DMS153 treated with DMSO at 0.1 percent for 48 hours (cell line): ENCODE measurements at regions not wholly inside any gene's neighbourhood (a gene's known extent, or its start where the extent isn't known, plus 50 kb on each side); places are given as distances from the start of the nearest gene placed in this dataset.

Source experiments
- DNase-seq: peaks from one replicate; lab custom pipeline; 2025; ENCODE audit not compliant: unreplicated experiment; lab: John Stamatoyannopoulos, UW

DNA sequence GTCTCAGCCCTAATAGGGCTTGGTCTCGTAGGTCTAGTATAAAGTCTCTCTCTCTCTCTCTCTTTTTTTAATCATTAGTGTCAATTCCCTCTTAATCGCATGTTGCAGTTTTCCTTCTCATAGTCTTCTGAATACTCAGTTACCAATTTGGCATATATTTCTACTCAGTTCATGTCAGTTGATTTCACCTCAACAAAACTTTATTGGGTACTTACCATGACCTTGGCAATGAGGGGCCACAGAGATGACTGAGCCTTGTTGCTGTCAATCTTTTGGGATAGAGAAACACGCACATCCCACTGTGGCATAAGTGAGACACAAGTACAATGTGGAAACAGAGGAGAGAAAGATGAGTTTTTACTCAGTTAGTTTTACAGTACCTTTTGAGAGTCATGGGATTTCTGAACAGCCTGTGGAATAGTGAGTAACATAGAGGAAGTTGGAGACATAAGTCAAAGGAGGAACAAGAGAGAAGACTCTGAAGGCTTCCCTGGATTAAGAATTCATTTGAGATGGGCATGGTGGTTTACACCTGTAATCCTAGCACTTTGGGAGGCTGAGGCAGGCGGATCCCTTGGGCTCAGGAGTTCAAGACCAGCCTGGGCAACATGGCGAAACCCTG lies 150.2 kb upstream of the CBLB start:
- DNase-seq: no peak

GRCh38 chr3:106022913-106023312 lies 154.1 kb upstream of the CBLB start:
- DNase-seq: no peak

- DNase-seq: peak; percentile 81
These were observed 156.4 kb upstream of the CBLB start for GRCh38 chr3:106025151-106025722.

DNA sequence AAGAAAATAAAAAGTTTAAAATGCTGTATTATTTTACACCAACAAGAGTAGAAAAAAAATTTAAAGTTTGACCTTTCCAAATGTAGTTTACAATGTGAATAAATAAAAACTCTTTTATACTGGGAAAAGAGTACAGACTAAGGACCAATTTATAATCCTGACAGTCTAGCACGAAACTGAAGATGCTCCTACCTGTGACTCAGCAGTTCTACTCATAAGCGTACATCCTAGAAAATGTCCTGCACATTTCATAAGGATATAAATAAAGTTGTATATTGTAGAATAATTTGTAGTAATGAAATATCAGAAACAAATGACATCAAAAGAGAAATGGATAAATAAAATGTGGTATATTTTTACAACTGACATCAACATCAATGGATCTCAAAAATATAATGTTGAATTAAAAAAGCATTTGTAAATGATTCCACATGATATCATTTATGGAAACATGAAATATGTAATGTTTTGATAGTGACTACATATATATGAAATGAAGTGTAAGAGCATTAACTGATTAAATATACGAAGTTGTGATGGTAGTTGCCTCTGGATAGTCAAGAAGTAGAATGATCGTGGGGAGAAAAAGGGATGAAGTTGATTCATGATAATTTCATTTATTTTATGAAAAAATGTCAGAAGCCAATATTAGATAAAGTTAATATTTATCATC lies 161.3 kb upstream of the CBLB start:
- DNase-seq: no peak

DNA sequence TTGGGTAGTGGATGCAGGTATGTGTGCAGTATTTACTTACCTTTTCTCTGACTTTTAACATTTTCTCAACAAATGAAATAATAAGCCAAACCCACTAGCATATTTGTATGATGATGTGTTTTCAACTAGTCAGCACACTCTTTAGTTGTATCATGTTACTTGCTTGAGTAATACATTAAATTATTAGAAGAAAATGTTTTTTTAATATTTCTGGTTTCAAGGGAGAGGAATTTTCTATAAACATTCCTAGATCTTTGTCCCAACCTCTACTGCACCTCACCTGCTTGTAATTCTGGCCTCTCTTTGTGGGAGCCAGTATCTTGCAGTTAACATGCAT lies 161.8 kb upstream of the CBLB start:
- DNase-seq: no peak

- DNase-seq: no peak
These were observed 163.7 kb upstream of the CBLB start for GRCh38 chr3:106032479-106032878.

DNA sequence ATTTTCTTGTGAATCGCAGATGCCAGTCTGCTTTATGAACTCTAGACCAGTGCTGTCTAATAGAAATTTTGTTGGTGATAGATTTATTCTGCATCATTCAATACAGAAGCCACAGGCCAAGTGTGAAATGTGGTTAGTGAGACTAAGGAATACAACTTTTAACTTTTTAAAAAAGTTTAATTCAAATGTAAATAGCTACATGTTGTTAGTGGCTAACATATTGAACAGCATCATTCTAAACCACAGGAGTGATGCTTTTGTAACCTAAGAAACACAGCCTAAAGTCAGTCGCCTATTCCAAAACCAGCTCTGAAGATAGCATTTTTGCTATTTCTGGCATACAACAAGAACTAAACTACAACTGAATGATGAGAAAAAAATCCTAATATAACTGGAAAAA lies 164.8 kb upstream of the CBLB start:
- no peak for DNase-seq

- no peak for DNase-seq
These were observed 165.5 kb upstream of the CBLB start for GRCh38 chr3:106034313-106034712.

- no peak for DNase-seq
These were observed 166.8 kb upstream of the CBLB start for GRCh38 chr3:106035619-106036018.

- no peak for DNase-seq
These were observed 167.9 kb upstream of the CBLB start for GRCh38 chr3:106036696-106037095.

- DNase-seq: no peak
These were observed 178.4 kb upstream of the CBLB start for GRCh38 chr3:106047221-106047620.

DNA sequence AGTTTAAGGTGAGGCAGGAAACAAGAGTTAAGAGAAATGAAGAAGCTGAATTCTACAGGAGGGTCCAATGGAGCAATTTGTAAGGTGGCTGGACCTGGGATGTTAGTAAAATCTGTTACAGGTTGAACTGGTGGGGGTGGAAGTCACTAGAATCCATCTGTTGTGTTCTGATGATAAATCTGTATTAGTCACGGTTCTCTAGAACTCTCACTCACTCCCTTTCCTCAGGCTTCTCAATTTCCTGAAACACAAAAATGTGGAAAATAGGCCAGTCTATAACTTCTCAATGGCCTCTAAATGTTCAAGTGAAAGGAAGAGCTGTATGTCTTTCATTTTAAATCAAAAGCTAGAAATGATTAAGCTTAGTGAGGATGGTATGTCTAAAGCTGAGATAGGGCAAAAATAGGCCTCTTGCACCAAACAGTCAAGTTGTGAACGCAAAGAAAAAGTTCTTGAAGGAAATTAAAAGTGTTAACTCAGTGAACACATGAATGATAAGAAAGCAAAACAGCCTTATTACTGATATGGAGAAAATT lies 180.2 kb upstream of the CBLB start:
- no peak for DNase-seq

DNA sequence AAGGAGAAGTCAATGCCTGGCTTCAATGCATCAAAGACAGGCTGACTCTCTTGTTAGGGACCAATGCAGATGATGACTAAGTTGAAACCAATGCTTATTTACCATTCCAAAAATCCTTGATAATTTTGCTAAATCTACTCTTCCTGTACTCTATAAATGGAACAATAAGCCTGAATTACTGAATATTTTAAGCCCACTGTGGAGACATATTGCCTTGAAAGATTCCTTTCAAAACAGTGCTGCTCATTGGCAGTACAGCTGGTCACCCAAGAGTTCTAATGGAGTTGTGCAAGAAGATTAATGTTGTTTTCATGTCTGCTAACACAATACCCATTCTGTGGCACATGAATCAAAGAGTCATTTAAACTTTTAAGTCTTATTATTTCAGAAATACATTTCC lies 181.0 kb upstream of the CBLB start:
- DNase-seq: no peak

GRCh38 chr3:106056931-106057330 lies 188.1 kb upstream of the CBLB start:
- no peak for DNase-seq

DNA sequence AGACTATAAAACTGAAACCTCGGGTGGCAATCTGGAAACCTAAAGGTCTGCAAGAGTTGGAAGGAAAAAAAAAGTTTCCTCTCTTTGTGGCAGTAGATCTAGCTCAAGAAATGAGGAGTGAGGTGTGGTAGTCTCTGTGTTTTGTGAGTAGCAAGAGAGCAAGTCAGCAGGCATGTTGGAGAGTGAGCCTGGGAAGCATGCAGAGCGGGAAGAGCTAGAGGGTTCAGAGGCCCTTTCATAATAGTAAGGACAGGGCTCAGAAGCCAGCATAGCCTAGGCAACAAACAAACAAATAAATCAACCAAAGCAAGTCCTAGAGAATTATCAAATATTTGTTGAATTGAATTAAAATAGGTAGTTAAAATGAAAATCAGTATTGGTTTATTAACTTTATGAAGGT lies 189.7 kb upstream of the CBLB start:
- no peak for DNase-seq

- DNase-seq: no peak
These were observed 191.2 kb upstream of the CBLB start for GRCh38 chr3:106059953-106060517.

- DNase-seq: no peak
These were observed 195.1 kb upstream of the CBLB start for GRCh38 chr3:106063909-106064308.

GRCh38 chr3:106065831-106066230 lies 197.0 kb upstream of the CBLB start:
- no peak for DNase-seq

DNA sequence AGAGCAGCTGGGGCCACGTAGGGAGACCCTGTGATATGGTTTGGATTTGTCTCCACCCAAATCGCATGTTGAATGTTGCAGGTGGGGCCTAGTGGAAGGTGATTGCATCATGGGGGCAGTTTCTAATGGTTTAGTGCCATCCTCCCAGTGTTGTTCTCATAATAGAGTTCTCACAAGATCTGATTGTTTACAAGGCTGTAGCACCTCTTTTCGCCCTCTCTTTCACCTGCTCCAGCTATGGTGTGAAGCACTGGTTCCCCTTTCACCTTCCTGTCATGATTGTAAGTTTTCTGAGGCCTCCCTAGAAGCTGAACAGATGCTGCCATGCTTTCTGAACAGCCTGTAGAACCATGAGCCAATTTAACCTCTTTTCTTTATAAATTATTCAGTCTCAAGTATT lies 198.9 kb upstream of the CBLB start:
- DNase-seq: no peak

DNA sequence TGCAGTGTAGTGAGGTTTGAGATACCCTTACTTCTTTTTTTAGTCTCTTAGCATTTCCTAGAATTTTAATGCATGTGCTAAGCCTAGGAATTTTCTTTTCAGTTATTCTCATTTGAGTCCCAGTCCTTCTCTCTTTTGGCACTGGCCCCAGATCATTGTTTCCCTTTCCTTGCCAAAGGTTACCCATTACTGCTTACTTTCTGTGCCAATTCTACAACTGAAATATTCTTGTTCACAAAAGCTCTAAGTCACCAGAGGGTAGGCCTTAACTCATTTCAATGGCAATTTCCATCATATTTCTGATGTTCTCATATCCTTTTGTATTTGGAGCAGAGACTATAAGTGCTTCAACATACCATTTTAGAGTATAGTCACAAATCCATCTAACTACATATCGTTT lies 199.6 kb upstream of the CBLB start:
- DNase-seq: no peak

DNA sequence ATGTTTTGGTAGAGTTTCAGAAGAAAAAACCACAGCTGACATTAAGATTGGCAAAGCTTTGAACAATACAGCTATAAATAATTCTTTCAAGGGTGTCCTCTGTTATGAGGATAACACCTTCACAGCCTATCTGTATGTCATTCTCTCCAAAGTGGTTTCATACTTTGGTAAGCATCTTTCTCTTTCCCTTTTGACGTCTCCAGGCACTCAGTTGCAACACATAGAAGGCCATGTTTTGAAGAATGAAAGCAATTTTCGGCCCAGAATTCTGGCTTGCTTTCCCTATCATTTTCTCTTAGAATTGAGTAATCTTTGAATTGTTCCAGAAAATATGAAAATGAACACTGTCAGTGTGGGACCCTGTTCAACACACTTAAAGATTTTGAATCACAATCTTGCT lies 200.0 kb upstream of the CBLB start:
- no peak for DNase-seq

DNA sequence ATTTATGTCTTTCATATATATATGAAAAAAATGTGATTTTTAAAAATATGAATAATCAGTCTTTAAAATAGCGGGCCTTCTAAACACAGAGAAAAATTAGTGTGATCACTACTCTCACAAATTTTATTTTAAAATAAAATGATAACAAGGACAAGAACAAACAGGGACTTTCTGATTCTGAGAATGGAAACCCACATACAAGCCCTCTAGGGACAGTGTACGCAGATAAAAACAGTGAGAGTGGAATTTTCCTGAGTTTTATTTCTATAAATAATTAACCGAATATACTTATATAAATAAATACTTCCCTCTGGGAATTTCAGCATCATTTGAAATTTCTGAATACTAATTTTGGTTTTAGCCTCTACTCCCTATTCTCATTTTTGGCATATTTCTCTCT lies 201.4 kb upstream of the CBLB start:
- no peak for DNase-seq
